HCT116 (cell line): ENCODE measurements at regions not wholly inside any gene's neighbourhood (a gene's known extent, or its start where the extent isn't known, plus 50 kb on each side); places are given as distances from the start of the nearest gene placed in this dataset.

Experiments used
- ATAC-seq: fragments of 200-7000 bp; cut with Tn5 transposase; 2 replicates; pipeline ENCODE4 v1.9.1; 2020; ENCODE audit warnings: mild to moderate bottlenecking, moderate library complexity
- BruUV-seq: library from RNA; stranded (reverse); fragments of 400-500 nt; replicated peaks from 2 replicates; lab custom pipeline; 2021; lab: Mats Ljungman, UMichigan
- CTCF ChIA-PET: fragments of 300-600 bp; sonication (Branson Sonifier 250); formaldehyde crosslinking; loops from one replicate; lab custom pipeline; 2021; ENCODE audit warnings: antibody characterized with exemption; lab: Charles Lee
- POLR2A ChIA-PET: fragments of 300-600, 350-600 bp; sonication (Branson Sonifier 250); formaldehyde crosslinking; loops from one replicate; lab custom pipeline; 2021; ENCODE audit warnings: antibody characterized with exemption; lab: Charles Lee
- RAD21 ChIA-PET, 2 experiments: fragments of 300-600 bp; sonication (Branson Sonifier 250); formaldehyde crosslinking; loops; one replicate each; lab custom pipeline; 2023; ENCODE audit warnings: low total read pairs in 2 of 2; ENCODE audit not compliant: uncharacterized antibody in 2 of 2, unreplicated experiment in 2 of 2, low non-redundant PET in 1 of 2; lab: Charles Lee
- DNase-seq: peaks from one replicate; pipeline ENCODE4 v3.0.0-alpha.2; 2010; ENCODE audit warnings: low read depth, low spot score
- H2AFZ ChIP-seq: fragments of 200-600 bp; shearing (Covaris generic), sonication (generic); 2 replicates; pipeline ENCODE4 v1.6.1; 2017; ENCODE audit warnings: low read depth, mixed run types, mixed read lengths, antibody characterized with exemption, low read length; ENCODE audit not compliant: poor library complexity, severe bottlenecking
- H3K27ac ChIP-seq: 2 replicates; pipeline ENCODE4 v1.5.1; 2012; ENCODE audit warnings: low read depth, low read length
- H3K27me3 ChIP-seq: fragments of 200-600 bp; sonication (generic); 2 replicates; pipeline ENCODE4 v1.6.1; 2016; ENCODE audit warnings: mixed run types, low read length, mixed read lengths; ENCODE audit not compliant: insufficient read depth
- H3K36me3 ChIP-seq, 2 experiments: fragments of 200-500 bp in 1 of 2; fragments of 200-600 bp in 1 of 2; sonication (Bioruptor generic) in 1 of 2; sonication (generic) in 1 of 2; 2 replicates each; pipeline versions ENCODE4 v1.5.1 to v1.6.1; 2014 to 2016; ENCODE audit warnings: low read length in 2 of 2, inconsistent platforms in 1 of 2, mixed read lengths in 1 of 2, mixed run types in 1 of 2; ENCODE audit not compliant: insufficient read depth in 2 of 2, control insufficient read depth in 1 of 2
- H3K4me1 ChIP-seq, 2 experiments: fragments of 200-600 bp in 1 of 2; sonication (generic) in 1 of 2; 2 replicates each; pipeline versions ENCODE4 v1.5.1 to v1.6.1; 2012 to 2017; ENCODE audit warnings: low read length in 2 of 2, inconsistent platforms in 1 of 2, mild to moderate bottlenecking in 1 of 2, mixed read lengths in 1 of 2, mixed run types in 1 of 2, moderate library complexity in 1 of 2; ENCODE audit not compliant: insufficient read depth in 2 of 2, control insufficient read depth in 1 of 2
- H3K4me2 ChIP-seq: fragments of 200-600 bp; sonication (generic); 2 replicates; pipeline ENCODE4 v1.6.1; 2017; ENCODE audit warnings: mixed run types, low read length, mixed read lengths
- H3K4me3 ChIP-seq, 2 experiments: fragments of 200-600 bp in 1 of 2; sonication (generic) in 1 of 2; replicated peaks in 1 of 2; 2 replicates each; pipeline ENCODE4 v1.5.1; 2011 to 2016; ENCODE audit warnings: low read length in 2 of 2, control low read depth in 1 of 2, low read depth in 1 of 2, mild to moderate bottlenecking in 1 of 2, mixed read lengths in 1 of 2, mixed run types in 1 of 2
- H3K79me2 ChIP-seq: fragments of 200-600 bp; sonication (generic); 2 replicates; pipeline ENCODE4 v1.6.1; 2017; ENCODE audit warnings: mild to moderate bottlenecking, mixed run types, low read length, moderate library complexity, mixed read lengths; ENCODE audit not compliant: insufficient read depth
- H3K9ac ChIP-seq: fragments of 200-600 bp; sonication (generic); 2 replicates; pipeline ENCODE4 v1.6.1; 2016; ENCODE audit warnings: low read length, mixed read lengths
- H3K9me2 ChIP-seq: fragments of 200-600 bp; sonication (generic), shearing (Covaris generic); 2 replicates; pipeline ENCODE4 v1.6.1; 2017; ENCODE audit warnings: mixed run types, mild to moderate bottlenecking, moderate library complexity; ENCODE audit not compliant: insufficient read depth
- H3K9me3 ChIP-seq, 2 experiments: fragments of 200-500 bp in 1 of 2; fragments of 200-600 bp in 1 of 2; sonication (Bioruptor generic) in 1 of 2; sonication (generic) in 1 of 2; 2 replicates each; pipeline ENCODE4 v1.6.1; 2014 to 2017; ENCODE audit warnings: low read length in 2 of 2, mixed read lengths in 2 of 2, inconsistent platforms in 1 of 2, low read depth in 1 of 2, mild to moderate bottlenecking in 1 of 2, mixed run types in 1 of 2, moderate library complexity in 1 of 2; ENCODE audit not compliant: control insufficient read depth in 1 of 2, insufficient read depth in 1 of 2
- H4K20me1 ChIP-seq: fragments of 200-600 bp; sonication (generic), shearing (Covaris generic); 2 replicates; pipeline ENCODE4 v1.6.1; 2017; ENCODE audit warnings: mixed run types, mild to moderate bottlenecking, moderate library complexity; ENCODE audit not compliant: insufficient read depth
- CEBPB ChIP-seq: IDR thresholded peaks from 2 replicates; pipeline ENCODE4 v1.6.1; 2012; ENCODE audit warnings: low read depth
- EZH2 ChIP-seq: fragments of 200-600 bp; sonication (generic); IDR thresholded peaks from 2 replicates; pipeline ENCODE4 v1.6.1; 2017; ENCODE audit warnings: antibody characterized with exemption, mixed run types
- JUND ChIP-seq: IDR thresholded peaks from 2 replicates; pipeline ENCODE4 v1.6.1; 2012
- TCF7L2 ChIP-seq: IDR thresholded peaks from 2 replicates; pipeline ENCODE4 v1.7.0; 2011; ENCODE audit warnings: borderline replicate concordance, inconsistent platforms; ENCODE audit not compliant: insufficient read depth, insufficient read length; ENCODE audit errors: extremely low read depth
- intact Hi-C: fragments of 100-400 bp; cut with micrococcal nuclease; formaldehyde crosslinking; loops from 2 replicates; pipeline ENCODE4 v1.10.0; 2022
- TF ChIP-seq, protein P1 (sequence below): IDR thresholded peaks from 2 replicates; pipeline ENCODE4 v1.6.1; 2011; ENCODE audit warnings: mild to moderate bottlenecking, low read length, moderate library complexity; ENCODE audit not compliant: insufficient replicate concordance; ENCODE audit errors: extremely low read depth
- TF ChIP-seq, protein P2 (sequence below): IDR thresholded peaks from 2 replicates; pipeline ENCODE4 v1.6.1; 2012; ENCODE audit warnings: low read depth
- TF ChIP-seq, protein P3 (sequence below), 3 experiments: fragments of 200-600 bp in 1 of 3; sonication (generic) in 1 of 3; IDR thresholded peaks in 2 of 3; conservative IDR thresholded peaks in 1 of 3; 2 replicates each; pipeline ENCODE4 v1.5.1; 2012 to 2017; ENCODE audit warnings: low read depth in 2 of 3, low read length in 2 of 3, antibody characterized with exemption in 1 of 3, borderline replicate concordance in 1 of 3, control low read depth in 1 of 3, mild to moderate bottlenecking in 1 of 3, mixed read lengths in 1 of 3, mixed run types in 1 of 3, moderate library complexity in 1 of 3; ENCODE audit not compliant: insufficient read depth in 1 of 3

DNA sequence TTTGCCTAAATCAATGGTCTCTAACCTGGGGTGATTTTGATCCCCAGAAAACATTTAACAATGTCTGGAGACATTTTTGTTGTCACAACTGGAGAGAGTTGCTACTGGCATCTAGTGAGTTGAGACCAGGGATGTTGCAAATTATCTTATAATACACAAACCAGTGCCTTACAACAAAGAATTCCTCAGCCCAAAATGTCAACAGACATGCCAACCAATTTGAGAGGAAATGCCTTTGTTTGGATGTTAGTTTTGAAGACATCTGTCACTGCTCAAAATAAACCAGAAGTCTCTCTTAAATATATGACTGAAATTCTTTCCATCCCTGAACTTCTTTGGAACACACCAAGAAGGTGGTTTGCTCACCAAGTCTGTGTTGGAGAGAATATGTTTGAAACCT lies 336.9 kb upstream of the ATP2B1 start:
- TF ChIP-seq, protein P1, sequence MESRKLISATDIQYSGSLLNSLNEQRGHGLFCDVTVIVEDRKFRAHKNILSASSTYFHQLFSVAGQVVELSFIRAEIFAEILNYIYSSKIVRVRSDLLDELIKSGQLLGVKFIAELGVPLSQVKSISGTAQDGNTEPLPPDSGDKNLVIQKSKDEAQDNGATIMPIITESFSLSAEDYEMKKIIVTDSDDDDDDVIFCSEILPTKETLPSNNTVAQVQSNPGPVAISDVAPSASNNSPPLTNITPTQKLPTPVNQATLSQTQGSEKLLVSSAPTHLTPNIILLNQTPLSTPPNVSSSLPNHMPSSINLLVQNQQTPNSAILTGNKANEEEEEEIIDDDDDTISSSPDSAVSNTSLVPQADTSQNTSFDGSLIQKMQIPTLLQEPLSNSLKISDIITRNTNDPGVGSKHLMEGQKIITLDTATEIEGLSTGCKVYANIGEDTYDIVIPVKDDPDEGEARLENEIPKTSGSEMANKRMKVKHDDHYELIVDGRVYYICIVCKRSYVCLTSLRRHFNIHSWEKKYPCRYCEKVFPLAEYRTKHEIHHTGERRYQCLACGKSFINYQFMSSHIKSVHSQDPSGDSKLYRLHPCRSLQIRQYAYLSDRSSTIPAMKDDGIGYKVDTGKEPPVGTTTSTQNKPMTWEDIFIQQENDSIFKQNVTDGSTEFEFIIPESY = no peak
- TF ChIP-seq CEBPB = no peak
- TF ChIP-seq, all 23 proteins: peak for 0
- Histone ChIP-seq H3K9me3 (no peaks in the 10 kb centered on the region), H3K4me2 (no peak overlapping the region), H3K9me2 (no peaks in the 10 kb centered on the region; the same call in 1 of the 2 replicates), H3K4me3 (no peak overlapping the region), H3K27ac (no peak overlapping the region), H3K79me2 (no peaks in the 10 kb centered on the region), H3K36me3 (no peaks in the 10 kb centered on the region), H3K27me3 (no peaks in the 10 kb centered on the region), H4K20me1 (no peaks in the 10 kb centered on the region), H3K9ac (no peak overlapping the region), H2AFZ (no peak overlapping the region), H3K4me1 (no peaks in the 10 kb centered on the region)
- no TSS peak for BruUV-seq
- ATAC-seq (no peak), DNase-seq (no peak)
- POLR2A ChIA-PET = no interaction called here
- RAD21 ChIA-PET = no interaction called here
- CTCF ChIA-PET = no interaction called here
- intact Hi-C loops = no loop called here

DNA sequence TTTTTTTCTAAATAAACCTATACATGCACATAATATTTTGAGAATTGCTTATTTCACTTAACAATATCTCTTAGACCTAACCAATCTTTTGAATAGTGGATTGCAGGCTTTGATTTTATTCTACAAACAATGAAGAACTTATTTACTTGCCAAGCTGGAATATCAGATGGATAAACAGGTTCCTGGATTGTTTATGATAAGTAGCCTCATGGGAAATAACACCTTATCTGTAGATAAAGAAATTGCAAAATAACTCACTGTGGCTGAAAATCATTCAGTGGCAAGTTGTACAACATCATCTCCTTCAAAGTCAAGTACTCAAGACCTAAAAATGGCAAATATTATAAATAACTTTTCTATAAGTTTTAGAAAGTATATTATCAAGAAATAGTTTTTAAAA lies 335.4 kb upstream of the ATP2B1 start:
- ATAC-seq (no peak), DNase-seq (no peak)
- no peak for TF ChIP-seq EZH2
- no peak for TF ChIP-seq CEBPB
- TF ChIP-seq, protein P2, sequence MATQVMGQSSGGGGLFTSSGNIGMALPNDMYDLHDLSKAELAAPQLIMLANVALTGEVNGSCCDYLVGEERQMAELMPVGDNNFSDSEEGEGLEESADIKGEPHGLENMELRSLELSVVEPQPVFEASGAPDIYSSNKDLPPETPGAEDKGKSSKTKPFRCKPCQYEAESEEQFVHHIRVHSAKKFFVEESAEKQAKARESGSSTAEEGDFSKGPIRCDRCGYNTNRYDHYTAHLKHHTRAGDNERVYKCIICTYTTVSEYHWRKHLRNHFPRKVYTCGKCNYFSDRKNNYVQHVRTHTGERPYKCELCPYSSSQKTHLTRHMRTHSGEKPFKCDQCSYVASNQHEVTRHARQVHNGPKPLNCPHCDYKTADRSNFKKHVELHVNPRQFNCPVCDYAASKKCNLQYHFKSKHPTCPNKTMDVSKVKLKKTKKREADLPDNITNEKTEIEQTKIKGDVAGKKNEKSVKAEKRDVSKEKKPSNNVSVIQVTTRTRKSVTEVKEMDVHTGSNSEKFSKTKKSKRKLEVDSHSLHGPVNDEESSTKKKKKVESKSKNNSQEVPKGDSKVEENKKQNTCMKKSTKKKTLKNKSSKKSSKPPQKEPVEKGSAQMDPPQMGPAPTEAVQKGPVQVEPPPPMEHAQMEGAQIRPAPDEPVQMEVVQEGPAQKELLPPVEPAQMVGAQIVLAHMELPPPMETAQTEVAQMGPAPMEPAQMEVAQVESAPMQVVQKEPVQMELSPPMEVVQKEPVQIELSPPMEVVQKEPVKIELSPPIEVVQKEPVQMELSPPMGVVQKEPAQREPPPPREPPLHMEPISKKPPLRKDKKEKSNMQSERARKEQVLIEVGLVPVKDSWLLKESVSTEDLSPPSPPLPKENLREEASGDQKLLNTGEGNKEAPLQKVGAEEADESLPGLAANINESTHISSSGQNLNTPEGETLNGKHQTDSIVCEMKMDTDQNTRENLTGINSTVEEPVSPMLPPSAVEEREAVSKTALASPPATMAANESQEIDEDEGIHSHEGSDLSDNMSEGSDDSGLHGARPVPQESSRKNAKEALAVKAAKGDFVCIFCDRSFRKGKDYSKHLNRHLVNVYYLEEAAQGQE = no peak
- TF ChIP-seq, protein P3, sequence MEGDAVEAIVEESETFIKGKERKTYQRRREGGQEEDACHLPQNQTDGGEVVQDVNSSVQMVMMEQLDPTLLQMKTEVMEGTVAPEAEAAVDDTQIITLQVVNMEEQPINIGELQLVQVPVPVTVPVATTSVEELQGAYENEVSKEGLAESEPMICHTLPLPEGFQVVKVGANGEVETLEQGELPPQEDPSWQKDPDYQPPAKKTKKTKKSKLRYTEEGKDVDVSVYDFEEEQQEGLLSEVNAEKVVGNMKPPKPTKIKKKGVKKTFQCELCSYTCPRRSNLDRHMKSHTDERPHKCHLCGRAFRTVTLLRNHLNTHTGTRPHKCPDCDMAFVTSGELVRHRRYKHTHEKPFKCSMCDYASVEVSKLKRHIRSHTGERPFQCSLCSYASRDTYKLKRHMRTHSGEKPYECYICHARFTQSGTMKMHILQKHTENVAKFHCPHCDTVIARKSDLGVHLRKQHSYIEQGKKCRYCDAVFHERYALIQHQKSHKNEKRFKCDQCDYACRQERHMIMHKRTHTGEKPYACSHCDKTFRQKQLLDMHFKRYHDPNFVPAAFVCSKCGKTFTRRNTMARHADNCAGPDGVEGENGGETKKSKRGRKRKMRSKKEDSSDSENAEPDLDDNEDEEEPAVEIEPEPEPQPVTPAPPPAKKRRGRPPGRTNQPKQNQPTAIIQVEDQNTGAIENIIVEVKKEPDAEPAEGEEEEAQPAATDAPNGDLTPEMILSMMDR (IDR thresholded peaks at IDR 0.05 in 2 of 3, conservative IDR thresholded peaks at IDR 0.05 in 1 of 3; ENCODE audit: borderline replicate concordance in 1 of 3, insufficient read depth in 1 of 3, low read depth in 2 of 3, low read length in 2 of 3) = no peak
- no peak for TF ChIP-seq JUND
- no peak for TF ChIP-seq TCF7L2
- H2AFZ ChIP-seq = no peak overlapping the region
- no peaks in the 10 kb centered on the region for H3K9me3 ChIP-seq
- RAD21 ChIA-PET = no interaction called here
- CTCF ChIA-PET = no interaction called here
- no peaks in the 10 kb centered on the region for H3K79me2 ChIP-seq
- POLR2A ChIA-PET = no interaction called here
- H3K9ac ChIP-seq = no peak overlapping the region
- no peak overlapping the region for H3K4me2 ChIP-seq
- H3K4me1 ChIP-seq = no peaks in the 10 kb centered on the region
- no peaks in the 10 kb centered on the region for H4K20me1 ChIP-seq
- H3K4me3 ChIP-seq = no peak overlapping the region
- no TSS peak for BruUV-seq
- intact Hi-C loops = no loop called here
- no peak overlapping the region for H3K27ac ChIP-seq
- H3K27me3 ChIP-seq = no peaks in the 10 kb centered on the region
- no peaks in the 10 kb centered on the region for H3K36me3 ChIP-seq
- H3K9me2 ChIP-seq = no peaks in the 10 kb centered on the region; the same call in 1 of the 2 replicates
